ENCODE measurements at regions not wholly inside any gene's neighbourhood (a gene's known extent, or its start where the extent isn't known, plus 50 kb on each side); places are given as distances from the start of the nearest gene placed in this dataset.

- TF ChIP-seq CTCF (IDR thresholded peaks at IDR 0.05; ENCODE audit: low read length), result peak; percentile 31; the same call in 1 of the 2 replicates
- TF ChIP-seq EZH2 (IDR thresholded peaks at IDR 0.05; ENCODE audit: borderline replicate concordance, low read length), result no peak
Measured at GRCh38 chr1:221637641-221638041, 104.2 kb downstream of the DUSP10 start.
